Body of pancreas (tissue), 4 donors: ENCODE measurements at regions not wholly inside any gene's neighbourhood (a gene's known extent, or its start where the extent isn't known, plus 50 kb on each side); places are given as distances from the start of the nearest gene placed in this dataset.

Source experiments
- POLR2A ChIP-seq, 3 donors: fragments of 450-650 bp; IDR thresholded peaks; one replicate each; pipeline ENCODE4 v1.6.1; 2016; ENCODE audit warnings: antibody characterized with exemption in 3 of 3, mild to moderate bottlenecking in 2 of 3
- TF ChIP-seq, protein P1 (sequence below), 7 experiments: fragments of 450-650 bp in 4 of 7; fragments of 200-600 bp in 3 of 7; sonication (generic) in 3 of 7; IDR thresholded peaks; one replicate each; pipeline ENCODE4 v1.5.1; 2016 to 2019; ENCODE audit warnings: antibody characterized with exemption in 7 of 7

DNA sequence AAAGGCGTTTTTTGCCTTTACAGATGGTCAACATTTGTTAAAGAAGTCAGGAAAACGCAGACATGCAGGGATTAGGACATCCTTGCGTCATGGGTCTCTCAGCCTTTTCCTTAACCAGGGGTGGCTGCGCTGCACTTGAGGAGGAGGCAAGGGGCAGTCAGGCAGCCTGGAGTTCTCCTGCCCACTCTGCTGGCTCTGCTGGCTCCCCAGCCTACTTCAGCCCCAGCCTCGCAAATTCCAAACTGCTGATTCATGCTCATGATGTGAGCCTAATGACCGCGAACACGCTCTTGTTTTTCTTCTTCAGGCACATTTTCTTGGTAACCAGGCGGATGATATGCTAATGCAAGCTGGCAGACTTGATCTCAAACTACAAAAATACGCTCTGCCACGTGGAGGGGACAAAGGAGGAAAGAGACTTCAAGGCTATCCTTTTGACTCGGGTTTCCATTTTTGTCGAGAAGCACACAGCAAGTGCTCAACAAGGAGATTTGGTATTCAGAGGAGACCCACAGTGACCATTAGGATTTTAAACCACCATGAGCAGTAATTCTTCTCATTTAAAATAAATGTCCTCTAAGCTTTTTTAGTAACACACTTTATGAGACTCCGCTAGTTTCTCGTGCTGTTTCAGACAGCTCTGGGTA is 290.3 kb upstream of the STXBP5 start:
- TF ChIP-seq, protein P1, sequence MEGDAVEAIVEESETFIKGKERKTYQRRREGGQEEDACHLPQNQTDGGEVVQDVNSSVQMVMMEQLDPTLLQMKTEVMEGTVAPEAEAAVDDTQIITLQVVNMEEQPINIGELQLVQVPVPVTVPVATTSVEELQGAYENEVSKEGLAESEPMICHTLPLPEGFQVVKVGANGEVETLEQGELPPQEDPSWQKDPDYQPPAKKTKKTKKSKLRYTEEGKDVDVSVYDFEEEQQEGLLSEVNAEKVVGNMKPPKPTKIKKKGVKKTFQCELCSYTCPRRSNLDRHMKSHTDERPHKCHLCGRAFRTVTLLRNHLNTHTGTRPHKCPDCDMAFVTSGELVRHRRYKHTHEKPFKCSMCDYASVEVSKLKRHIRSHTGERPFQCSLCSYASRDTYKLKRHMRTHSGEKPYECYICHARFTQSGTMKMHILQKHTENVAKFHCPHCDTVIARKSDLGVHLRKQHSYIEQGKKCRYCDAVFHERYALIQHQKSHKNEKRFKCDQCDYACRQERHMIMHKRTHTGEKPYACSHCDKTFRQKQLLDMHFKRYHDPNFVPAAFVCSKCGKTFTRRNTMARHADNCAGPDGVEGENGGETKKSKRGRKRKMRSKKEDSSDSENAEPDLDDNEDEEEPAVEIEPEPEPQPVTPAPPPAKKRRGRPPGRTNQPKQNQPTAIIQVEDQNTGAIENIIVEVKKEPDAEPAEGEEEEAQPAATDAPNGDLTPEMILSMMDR (IDR thresholded peaks at IDR 0.05): no peak
- TF ChIP-seq POLR2A (IDR thresholded peaks at IDR 0.05): peak in 1 of 3 donors; percentile 11
